ENCODE measurements at regions not wholly inside any gene's neighbourhood (a gene's known extent, or its start where the extent isn't known, plus 50 kb on each side); places are given as distances from the start of the nearest gene placed in this dataset.
"Not testable (repeated sequence)": the region's sequence is repeated elsewhere in the genome, so short reads cannot be mapped to it uniquely, and the experiment has no call there.

- no peak for DNase-seq
- WGBS, 3 donors = 53 to 60% (median 53%) methylated on average over 2 of the region's 2 CpGs
- Histone ChIP-seq H3K27me3 (ENCODE audit: insufficient read depth in 3 of 3, low read length in 2 of 3) (no peaks in the 10 kb centered on the region), H3K27ac (no peak overlapping the region), H3K9me3 (no peaks in the 10 kb centered on the region), H3K36me3 (ENCODE audit: insufficient read depth in 1 of 2, low read depth in 1 of 2) (no peaks in the 10 kb centered on the region), H3K4me3 (no peak overlapping the region), H3K4me1 (no peaks in the 10 kb centered on the region)
- no peak for ATAC-seq
- intact Hi-C loops (cut with DNase I) = no loop called here
- no peak for TF ChIP-seq CTCF (IDR thresholded peaks at IDR 0.05)
Observed at GRCh38 chr12:74031045-74031444, 506.6 kb upstream of the ATXN7L3B start.

- TF ChIP-seq CTCF (IDR thresholded peaks at IDR 0.05) = no peak
- intact Hi-C loops (cut with DNase I) = no loop called here
- H3K36me3 ChIP-seq (ENCODE audit: insufficient read depth in 1 of 2, low read depth in 1 of 2) = no peaks in the 10 kb centered on the region
- 35 to 46% (median 43%) methylated on average over 3 of the region's 3 CpGs for WGBS, 3 donors
- DNase-seq (no peak), ATAC-seq (no peak)
- H3K27me3 ChIP-seq (ENCODE audit: insufficient read depth in 3 of 3, low read length in 2 of 3) = no peaks in the 10 kb centered on the region
- no peak overlapping the region for H3K4me3 ChIP-seq
- H3K9me3 ChIP-seq = no peaks in the 10 kb centered on the region
- no peak overlapping the region for H3K27ac ChIP-seq
- H3K4me1 ChIP-seq = no peaks in the 10 kb centered on the region
Observed at GRCh38 chr12:74033531-74033930, 504.1 kb upstream of the ATXN7L3B start.

GRCh38 chr12:74039138-74039537 lies 498.5 kb upstream of the ATXN7L3B start:
- H3K4me1 ChIP-seq; H3K4me3 ChIP-seq; H3K36me3 ChIP-seq (ENCODE audit: insufficient read depth in 1 of 2, low read depth in 1 of 2); DNase-seq; H3K27ac ChIP-seq; H3K9me3 ChIP-seq; H3K27me3 ChIP-seq (ENCODE audit: insufficient read depth in 3 of 3, low read length in 2 of 3); ATAC-seq; intact Hi-C loops (cut with DNase I): not testable (repeated sequence)
- WGBS, 3 donors = 71 to 94% (median 77%) methylated on average over 2 of the region's 2 CpGs

GRCh38 chr12:74043343-74043742 lies 494.3 kb upstream of the ATXN7L3B start:
- Histone ChIP-seq H3K4me3 (no peak overlapping the region), H3K27me3 (ENCODE audit: insufficient read depth in 3 of 3, low read length in 2 of 3) (no peaks in the 10 kb centered on the region), H3K27ac (no peak overlapping the region), H3K9me3 (no peaks in the 10 kb centered on the region), H3K4me1 (no peaks in the 10 kb centered on the region), H3K36me3 (ENCODE audit: insufficient read depth in 1 of 2, low read depth in 1 of 2) (no peaks in the 10 kb centered on the region)
- intact Hi-C loops (cut with DNase I) = no loop called here
- 82 to 89% (median 83%) methylated on average over 3 of the region's 3 CpGs for WGBS, 3 donors
- no peak for TF ChIP-seq CTCF (IDR thresholded peaks at IDR 0.05)
- DNase-seq (no peak), ATAC-seq (no peak)

- no peaks in the 10 kb centered on the region for H3K9me3 ChIP-seq
- intact Hi-C loops (cut with DNase I) = no loop called here
- H3K4me3 ChIP-seq = no peak overlapping the region
- WGBS, 3 donors = 66 to 72% (median 69%) methylated on average over 3 of the region's 3 CpGs
- DNase-seq (no peak), ATAC-seq (no peak)
- no peaks in the 10 kb centered on the region for H3K27me3 ChIP-seq (ENCODE audit: insufficient read depth in 3 of 3, low read length in 2 of 3)
- H3K36me3 ChIP-seq (ENCODE audit: insufficient read depth in 1 of 2, low read depth in 1 of 2) = no peaks in the 10 kb centered on the region
- H3K27ac ChIP-seq = no peak overlapping the region
- no peaks in the 10 kb centered on the region for H3K4me1 ChIP-seq
- TF ChIP-seq CTCF (IDR thresholded peaks at IDR 0.05) = no peak
Observed at GRCh38 chr12:74049348-74049747, 488.3 kb upstream of the ATXN7L3B start.

Data from psoas muscle (tissue), 7 donors.